Muscle of leg (tissue), 3 donors: ENCODE measurements at regions not wholly inside any gene's neighbourhood (a gene's known extent, or its start where the extent isn't known, plus 50 kb on each side); places are given as distances from the start of the nearest gene placed in this dataset.

Experiments
- DNase-seq: peaks from one replicate; pipeline ENCODE4 v3.0.0; 2013
- H3K27ac ChIP-seq: one replicate; pipeline ENCODE4 v1.5.1; 2013; ENCODE audit warnings: mild to moderate bottlenecking, low read length, control low read depth
- H3K27me3 ChIP-seq: one replicate; pipeline ENCODE4 v1.6.1; 2013; ENCODE audit warnings: low read length; ENCODE audit not compliant: control insufficient read depth, insufficient read depth
- H3K36me3 ChIP-seq: one replicate; pipeline ENCODE4 v1.6.1; 2013; ENCODE audit warnings: low read length; ENCODE audit not compliant: control insufficient read depth, insufficient read depth
- H3K4me1 ChIP-seq: one replicate; pipeline ENCODE4 v1.6.1; 2013; ENCODE audit warnings: low read length; ENCODE audit not compliant: control insufficient read depth, insufficient read depth
- H3K4me3 ChIP-seq: one replicate; pipeline ENCODE4 v1.5.1; 2013; ENCODE audit warnings: low read length, control low read depth
- H3K9me3 ChIP-seq: replicated peaks from 2 replicates; pipeline ENCODE4 v1.6.1; 2013; ENCODE audit warnings: low read depth, low read length; ENCODE audit not compliant: control insufficient read depth
- WGBS: methylation state at CpG from one replicate; pipeline ENCODE4 v1.1.5; 2013; ENCODE audit warnings: missing lambda C conversion rate; ENCODE audit not compliant: insufficient coverage; 5-methylcytosine and 5-hydroxymethylcytosine counted together

DNA sequence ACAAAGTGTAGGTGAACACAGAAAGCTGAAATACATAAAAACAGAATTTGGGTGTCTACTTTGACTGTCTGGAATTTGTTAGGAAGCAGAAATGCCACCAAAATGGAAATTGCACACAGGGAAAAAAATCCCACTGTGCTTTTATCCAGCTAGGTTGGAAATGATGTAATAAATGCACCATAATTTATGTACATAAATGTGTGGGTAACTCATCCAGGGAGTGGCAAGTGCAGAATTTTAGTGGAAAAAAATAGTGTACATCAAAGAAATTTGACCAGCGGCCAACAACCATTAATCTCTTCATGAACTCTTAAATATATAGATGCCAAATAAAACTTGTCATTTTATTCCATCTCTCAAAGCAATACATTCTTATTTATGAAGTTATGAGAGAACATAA lies 105.6 kb downstream of the LLPH start:
- Histone ChIP-seq H3K27me3 (no peaks in the 10 kb centered on the region), H3K27ac (no peak overlapping the region), H3K9me3 (no peaks in the 10 kb centered on the region), H3K4me3 (no peak overlapping the region), H3K36me3 (no peaks in the 10 kb centered on the region), H3K4me1 (no peaks in the 10 kb centered on the region)
- DNase-seq: no peak
- WGBS: no CpG with 5 or more reads among the region's 1 CpG

DNA sequence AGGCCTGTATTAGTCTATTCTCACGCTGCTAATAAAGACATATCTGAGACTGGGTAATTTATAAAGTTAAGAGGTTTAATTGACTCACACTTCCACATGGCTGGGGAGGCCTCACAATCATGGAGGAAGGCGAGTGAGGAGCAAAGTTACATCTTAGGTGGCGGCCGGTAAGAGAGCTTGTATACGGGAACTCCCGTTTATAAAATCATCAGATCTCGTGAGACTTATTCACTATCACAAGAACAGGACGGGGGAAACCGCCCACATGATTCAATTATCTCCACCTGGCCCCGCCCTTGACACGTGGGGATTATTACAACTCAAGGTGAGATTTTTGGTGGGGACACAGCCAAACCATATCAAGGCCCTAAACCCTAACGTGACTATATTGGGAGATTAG lies 110.1 kb downstream of the LLPH start:
- H3K36me3 ChIP-seq: no peaks in the 10 kb centered on the region
- H3K27me3 ChIP-seq: no peaks in the 10 kb centered on the region
- no CpG with 5 or more reads among the region's 12 CpGs for WGBS
- H3K27ac ChIP-seq: no peak overlapping the region
- no peaks in the 10 kb centered on the region for H3K4me1 ChIP-seq
- no peak overlapping the region for H3K4me3 ChIP-seq
- H3K9me3 ChIP-seq: no peaks in the 10 kb centered on the region
- DNase-seq: no peak

DNA sequence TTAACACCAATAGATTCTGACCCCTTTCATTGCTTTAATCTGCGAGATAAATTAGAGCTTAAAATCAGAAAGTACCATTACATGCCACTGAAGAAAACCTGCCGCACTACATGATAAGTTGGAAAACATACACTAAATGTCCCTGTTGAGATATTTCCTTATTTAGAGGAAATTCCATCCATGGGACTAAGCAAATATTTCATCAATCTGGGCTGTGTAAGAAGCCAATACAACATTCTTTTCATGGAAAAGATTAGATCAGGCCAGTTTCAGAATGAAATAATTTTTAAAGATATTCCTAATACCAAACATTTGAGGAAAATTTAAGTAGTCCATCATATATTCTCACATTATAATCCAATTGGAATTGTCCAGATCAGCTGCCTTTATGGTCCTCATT lies 112.8 kb downstream of the LLPH start:
- H3K4me3 ChIP-seq: no peak overlapping the region
- no CpG with 5 or more reads among the region's 2 CpGs for WGBS
- no peaks in the 10 kb centered on the region for H3K27me3 ChIP-seq
- no peak for DNase-seq
- H3K9me3 ChIP-seq: no peaks in the 10 kb centered on the region
- H3K27ac ChIP-seq: no peak overlapping the region
- no peaks in the 10 kb centered on the region for H3K4me1 ChIP-seq
- no peaks in the 10 kb centered on the region for H3K36me3 ChIP-seq
